GM19397 (cell line): ENCODE measurements at regions not wholly inside any gene's neighbourhood (a gene's known extent, or its start where the extent isn't known, plus 50 kb on each side); places are given as distances from the start of the nearest gene placed in this dataset.
"Not testable (repeated sequence)": the region's sequence is repeated elsewhere in the genome, so short reads cannot be mapped to it uniquely, and the experiment has no call there.

Experiments used
- ATAC-seq: cut with Tn5 transposase; IDR thresholded peaks from one replicate; pipeline ENCODE4 v1.9.1; 2021; ENCODE audit warnings: mild to moderate bottlenecking, moderate library complexity; ENCODE audit not compliant: unreplicated experiment

DNA sequence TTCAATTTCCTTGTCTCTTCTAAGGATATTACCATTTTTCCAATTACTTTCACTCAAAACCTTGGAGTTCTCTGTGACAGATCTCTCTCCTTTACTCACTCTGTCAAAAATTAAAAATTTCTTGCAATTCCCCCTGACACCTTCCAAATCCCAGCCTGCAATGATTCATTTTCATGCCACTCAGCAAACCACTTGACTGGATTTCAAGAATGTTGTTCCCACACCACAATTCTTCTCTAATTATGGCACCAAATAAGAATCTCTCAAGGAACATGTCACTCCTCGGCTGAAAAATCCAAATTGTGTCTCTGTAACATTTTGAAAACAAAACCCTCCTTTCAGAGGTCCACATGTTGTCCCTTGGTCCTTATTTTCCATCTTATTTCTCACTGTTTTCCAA lies 438.9 kb upstream of the ZP4 start:
- no peak for ATAC-seq

GRCh38 chr1:238327033-238327432 lies 436.3 kb upstream of the ZP4 start:
- not testable (repeated sequence) for ATAC-seq

- ATAC-seq: not testable (repeated sequence)
These were observed 435.8 kb upstream of the ZP4 start for GRCh38 chr1:238326479-238326878.

GRCh38 chr1:238324211-238324864 lies 433.6 kb upstream of the ZP4 start:
- no peak for ATAC-seq

- no peak for ATAC-seq
These were observed 432.8 kb upstream of the ZP4 start for GRCh38 chr1:238323490-238323889.

DNA sequence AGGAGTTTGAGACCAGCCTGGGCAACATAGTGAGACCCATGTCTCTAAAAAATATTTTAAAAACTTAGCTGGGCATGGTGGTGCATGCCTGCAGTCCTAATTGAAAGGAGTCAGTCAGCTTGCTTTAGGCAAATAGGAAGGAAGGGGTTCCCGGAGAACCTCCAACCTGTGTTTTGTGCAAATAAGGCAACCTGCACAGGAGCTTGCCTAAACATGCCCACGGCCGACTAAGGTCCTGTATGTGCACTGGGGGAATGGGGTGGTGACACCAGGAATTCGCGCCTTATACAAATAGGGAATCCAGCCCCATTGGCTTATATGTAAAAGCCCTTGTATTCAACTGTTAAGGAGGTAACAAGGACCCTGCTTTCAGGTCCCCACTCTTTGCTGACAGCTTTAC lies 429.2 kb upstream of the ZP4 start:
- no peak for ATAC-seq

GRCh38 chr1:238318294-238319110 lies 427.8 kb upstream of the ZP4 start:
- no peak for ATAC-seq

GRCh38 chr1:238312969-238313368 lies 422.2 kb upstream of the ZP4 start:
- no peak for ATAC-seq

- no peak for ATAC-seq
These were observed 415.7 kb upstream of the ZP4 start for GRCh38 chr1:238306411-238306810.

DNA sequence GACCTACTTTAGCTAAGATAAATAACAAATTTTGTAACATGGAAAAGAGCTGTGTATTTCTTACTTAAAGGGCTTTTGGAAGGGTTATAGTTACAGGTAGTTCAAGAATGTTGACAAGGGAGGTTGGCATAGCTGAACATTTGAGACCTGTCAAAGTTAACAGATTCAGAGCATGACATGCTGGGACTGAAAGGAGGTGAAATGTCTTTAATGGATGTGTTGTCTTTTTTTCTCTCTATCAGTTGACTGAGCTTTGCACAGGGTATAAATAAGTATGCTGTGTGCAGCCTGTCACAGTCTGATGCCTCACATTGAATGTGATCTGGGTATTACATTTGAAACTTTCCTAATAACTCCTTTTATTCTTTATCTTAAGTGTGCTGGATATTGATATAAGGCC lies 411.9 kb upstream of the ZP4 start:
- no peak for ATAC-seq

DNA sequence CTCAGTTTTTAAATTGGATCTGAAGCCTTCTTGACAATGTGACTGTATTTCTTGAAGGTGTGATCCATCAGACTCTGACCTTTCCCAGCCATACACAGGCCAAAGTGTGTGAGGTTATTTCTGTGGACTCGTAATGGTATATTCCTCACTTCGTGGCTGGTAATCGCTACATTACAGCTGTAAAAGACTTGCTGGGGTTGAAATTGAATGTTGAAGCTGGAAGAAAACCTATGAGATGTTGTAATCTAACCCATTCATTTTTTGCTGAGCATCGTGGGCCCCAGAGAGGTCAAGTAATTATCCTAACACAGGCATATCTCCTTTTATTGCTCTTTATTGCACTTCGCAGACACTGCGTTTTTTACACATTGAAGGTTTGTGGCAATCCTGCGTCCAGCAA lies 405.6 kb upstream of the ZP4 start:
- no peak for ATAC-seq

- no peak for ATAC-seq
These were observed 402.4 kb upstream of the ZP4 start for GRCh38 chr1:238293075-238293474.

DNA sequence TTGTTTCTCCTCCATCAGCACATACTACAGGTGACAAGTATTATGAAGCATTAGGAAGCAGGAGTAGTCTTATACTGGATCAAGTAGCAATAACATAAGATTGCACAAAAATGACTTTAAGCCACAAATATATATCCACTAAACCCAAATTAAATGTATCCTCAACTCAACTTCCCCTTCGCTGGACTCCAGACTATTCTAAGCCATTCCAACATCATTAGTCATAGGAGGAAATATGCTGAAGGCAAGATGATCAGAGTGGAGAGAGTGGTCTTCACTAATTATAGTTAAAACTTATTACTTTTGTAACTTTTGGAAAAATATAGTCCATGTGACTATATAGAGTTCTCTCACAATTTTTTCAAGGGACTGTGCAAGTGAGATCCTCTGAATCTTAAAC lies 390.7 kb upstream of the ZP4 start:
- no peak for ATAC-seq

- ATAC-seq: no peak
These were observed 389.1 kb upstream of the ZP4 start for GRCh38 chr1:238279694-238280380.

DNA sequence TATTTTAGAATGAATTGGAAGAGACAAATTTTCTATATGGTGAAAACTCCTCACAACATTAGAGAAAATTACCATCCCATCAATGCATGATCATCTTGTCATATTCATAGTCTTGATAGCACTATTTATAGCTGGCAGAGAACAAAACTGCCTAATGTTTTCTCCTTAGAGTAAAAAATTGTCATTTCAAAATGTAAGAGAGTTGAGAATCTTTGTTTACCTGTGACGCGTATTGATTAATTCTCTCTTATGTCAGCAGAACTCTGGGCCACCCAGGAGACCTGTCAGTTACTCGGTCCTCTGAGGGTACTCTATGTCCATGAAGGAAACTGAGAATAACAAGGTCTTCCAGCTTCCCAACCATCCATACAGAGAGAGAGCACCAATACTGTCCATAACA lies 381.4 kb upstream of the ZP4 start:
- ATAC-seq: no peak

DNA sequence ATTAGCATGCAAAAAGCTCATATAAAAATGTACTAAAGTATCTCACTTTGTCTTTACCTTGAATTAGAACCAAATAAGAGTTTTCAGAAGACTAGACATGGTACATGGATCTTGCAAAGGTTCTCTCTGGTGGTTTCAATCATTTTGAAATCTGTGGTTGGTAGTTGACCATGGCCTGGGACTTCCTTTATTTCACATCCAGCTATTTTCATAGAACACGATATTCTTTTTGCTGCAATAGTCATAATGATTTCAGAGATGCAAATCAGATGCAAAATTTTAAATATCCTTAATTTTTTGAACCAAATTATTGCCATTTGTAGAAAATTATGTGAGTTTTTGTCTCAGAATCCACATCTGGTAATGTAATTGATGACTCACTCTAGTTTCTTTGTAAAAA lies 375.1 kb upstream of the ZP4 start:
- no peak for ATAC-seq

DNA sequence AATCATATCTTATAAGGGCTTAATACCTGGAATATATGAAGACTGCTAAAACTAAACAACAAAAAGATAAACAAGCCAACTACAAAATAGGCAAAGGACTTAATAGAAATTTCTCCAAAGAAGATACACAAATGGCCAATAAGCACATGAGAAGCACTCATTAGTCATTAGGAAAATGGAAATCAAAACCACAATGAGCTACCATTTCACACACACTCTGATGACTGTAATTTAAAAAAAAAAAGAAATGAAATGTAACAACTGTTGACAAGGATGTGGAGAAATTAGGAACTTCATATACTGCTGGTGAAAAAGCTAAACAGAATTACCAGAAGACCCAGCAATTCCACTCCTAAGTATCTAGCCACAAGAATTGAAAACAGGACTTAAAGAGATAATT lies 374.2 kb upstream of the ZP4 start:
- no peak for ATAC-seq

GRCh38 chr1:238258510-238258909 lies 367.8 kb upstream of the ZP4 start:
- ATAC-seq: no peak

DNA sequence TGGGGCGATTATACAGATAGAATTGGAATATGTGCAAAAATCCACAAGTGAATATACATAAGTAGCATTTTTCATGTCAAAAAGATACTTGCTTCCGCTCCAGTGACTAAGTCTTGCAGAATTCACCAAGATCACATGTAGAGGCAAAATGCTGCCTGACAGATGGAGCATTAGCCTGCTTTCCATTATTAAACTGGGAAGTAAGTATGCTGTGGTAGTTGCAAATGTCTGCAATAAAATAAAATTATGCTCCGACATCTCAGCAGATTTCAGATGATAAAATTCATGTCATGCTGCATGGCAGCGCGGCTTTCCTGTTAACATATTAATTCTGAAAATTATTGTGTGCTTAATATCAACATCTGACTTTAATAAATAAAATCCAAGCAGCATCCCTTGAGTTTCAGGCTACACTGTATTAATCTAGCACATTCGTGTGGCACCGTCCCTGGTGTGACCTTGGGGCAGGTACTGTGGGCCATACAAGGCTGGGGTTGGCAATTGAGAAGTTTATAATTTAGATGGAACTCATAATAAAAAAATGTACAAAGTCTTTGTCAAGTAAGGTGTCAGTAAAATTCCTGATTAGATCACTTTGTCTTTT lies 366.4 kb upstream of the ZP4 start:
- ATAC-seq: no peak

- no peak for ATAC-seq
These were observed 364.2 kb upstream of the ZP4 start for GRCh38 chr1:238254935-238255334.

GRCh38 chr1:238252033-238252802 lies 361.5 kb upstream of the ZP4 start:
- no peak for ATAC-seq
